ENCODE measurements at regions not wholly inside any gene's neighbourhood (a gene's known extent, or its start where the extent isn't known, plus 50 kb on each side); places are given as distances from the start of the nearest gene placed in this dataset.
"Not testable (repeated sequence)": the region's sequence is repeated elsewhere in the genome, so short reads cannot be mapped to it uniquely, and the experiment has no call there.

DNA sequence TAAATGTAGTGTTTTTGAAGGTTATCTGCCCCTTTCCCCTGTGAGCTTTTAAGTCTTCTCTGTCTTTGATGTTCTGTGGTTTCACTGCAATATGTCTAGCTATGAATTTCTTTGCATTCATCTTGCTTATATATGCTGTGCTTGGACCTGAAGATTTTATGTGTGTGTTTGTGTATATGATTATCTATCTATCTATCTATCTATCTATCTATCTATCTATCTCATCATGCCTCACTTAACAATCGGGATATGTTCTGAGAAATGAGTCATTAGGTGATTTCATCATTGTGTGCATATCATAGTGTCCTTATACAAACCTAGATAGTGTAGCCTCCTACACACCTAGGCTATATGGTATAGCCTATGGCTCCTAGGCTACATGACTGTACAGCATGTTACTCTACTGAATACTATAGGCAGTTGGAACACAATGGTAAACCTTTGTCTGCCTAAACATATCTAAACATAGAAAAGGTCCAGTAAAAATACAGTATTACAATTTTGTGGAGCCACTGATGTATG is 173.9 kb downstream of the NPIPA7 start:
- DNase-seq (ENCODE audit: low spot score); intact Hi-C loops (cut with DNase I): not testable (repeated sequence)

DNA sequence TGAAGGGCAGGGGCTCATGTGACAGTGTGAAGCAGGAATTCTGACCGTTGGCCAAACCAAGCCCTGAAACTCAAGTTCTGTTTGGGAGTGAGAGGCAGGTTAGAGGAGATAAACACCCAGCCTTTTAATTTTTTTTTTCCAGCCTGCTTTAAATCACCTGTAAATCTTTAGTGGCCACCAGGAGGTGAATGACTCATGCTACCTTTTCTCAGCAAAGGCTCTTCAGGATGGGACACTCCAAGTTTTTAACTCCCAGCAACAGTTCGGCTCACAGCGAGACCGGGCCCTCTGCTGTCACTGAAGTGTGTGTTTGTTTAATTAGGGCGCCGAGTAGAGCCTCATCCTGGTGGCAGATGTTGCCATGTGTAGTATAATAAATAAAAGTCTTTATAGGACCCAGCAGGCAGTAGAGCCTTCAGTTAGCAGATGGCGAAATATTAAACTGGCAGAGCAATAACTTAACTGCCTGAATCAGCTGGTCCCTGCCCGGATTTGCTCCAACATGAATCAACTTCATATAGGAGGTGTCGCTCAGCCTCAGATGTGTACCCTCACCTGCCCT is 180.3 kb downstream of the NPIPA7 start:
- DNase-seq (ENCODE audit: low spot score); intact Hi-C loops (cut with DNase I): not testable (repeated sequence)

DNA sequence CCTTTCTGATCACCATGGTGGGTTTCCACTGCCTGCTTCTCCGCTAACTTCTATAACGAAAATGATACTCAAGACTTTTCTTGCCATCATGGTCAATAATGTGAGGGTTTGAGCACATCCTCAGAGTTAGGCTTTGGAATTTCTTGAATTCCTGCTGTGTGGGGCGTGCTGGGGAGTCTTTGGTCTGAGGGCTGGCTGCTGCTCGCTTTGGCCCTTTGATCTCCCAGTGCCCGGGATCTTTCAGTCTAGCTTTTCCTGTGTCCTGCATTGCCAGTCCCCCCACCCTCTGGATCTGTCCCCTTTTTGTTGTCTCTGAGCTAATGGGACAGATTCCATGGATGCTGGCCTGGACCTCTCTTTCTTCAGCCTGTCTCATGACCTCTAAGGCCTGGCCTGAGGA is 182.6 kb downstream of the NPIPA7 start:
- DNase-seq (ENCODE audit: low spot score); intact Hi-C loops (cut with DNase I): not testable (repeated sequence)

DNA sequence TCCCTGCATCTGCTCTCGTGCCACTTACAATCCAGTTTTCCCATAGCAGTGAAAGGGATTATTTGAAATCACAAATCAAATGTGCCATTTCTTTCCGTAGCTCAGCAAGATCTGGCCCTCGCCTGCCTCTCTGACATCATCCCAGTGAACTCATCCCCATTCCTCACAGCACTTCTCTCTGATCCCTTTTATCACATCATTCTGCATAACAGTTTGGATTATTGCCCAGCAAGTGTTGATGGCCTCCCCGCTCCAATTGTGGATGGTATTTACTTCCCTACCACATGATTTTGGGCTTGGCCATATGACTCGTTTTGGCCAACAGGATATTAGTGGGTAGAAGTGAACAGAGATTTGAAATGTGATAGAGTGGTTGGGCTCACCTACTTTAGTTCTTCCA is 185.0 kb downstream of the NPIPA7 start:
- intact Hi-C loops (cut with DNase I), result not testable (repeated sequence)

DNA sequence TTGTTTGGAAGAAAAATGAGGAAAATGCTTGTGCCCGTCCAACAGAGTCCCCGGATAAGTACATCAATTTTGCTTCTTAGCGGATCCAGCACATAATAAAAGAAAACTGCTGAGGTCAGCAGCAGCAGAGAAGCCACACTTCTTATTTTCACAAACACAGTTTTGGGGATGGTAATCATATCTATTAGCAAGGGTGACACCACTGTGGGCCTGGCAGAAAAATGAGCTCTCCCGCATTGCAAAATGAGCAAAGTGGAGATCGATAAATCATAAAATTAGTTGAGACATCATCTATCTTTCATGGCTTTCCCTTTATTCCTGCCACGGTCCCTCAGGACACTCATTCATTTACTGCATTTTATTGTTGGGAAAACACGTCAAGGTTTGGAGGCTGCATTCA is 186.4 kb downstream of the NPIPA7 start:
- DNase-seq (ENCODE audit: low spot score); intact Hi-C loops (cut with DNase I): not testable (repeated sequence)

More for the DNA sequence above, 185.0 kb downstream of the NPIPA7 start:
- not testable (repeated sequence) for DNase-seq (ENCODE audit: low spot score)

DNA sequence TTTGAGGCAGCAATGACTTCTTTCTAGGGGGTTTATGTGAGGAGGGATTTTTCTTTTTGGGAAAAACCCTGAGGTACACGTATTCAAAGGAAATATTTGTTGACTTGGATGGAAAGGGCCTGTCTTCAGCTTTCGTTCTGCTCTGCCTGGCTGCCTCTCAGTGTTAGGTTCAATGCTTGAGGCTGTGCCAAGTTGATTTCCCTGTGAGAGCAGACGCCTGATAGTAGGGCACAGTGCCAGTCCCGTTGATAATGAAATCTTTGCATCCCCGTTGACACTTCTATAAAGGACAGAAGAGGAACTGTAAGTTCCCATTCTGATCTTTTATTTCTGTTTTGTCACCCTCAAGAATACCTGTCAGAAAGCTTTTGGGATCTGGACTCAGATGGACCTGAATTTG is 191.1 kb downstream of the NPIPA7 start:
- intact Hi-C loops (cut with DNase I); DNase-seq (ENCODE audit: low spot score): not testable (repeated sequence)

DNA sequence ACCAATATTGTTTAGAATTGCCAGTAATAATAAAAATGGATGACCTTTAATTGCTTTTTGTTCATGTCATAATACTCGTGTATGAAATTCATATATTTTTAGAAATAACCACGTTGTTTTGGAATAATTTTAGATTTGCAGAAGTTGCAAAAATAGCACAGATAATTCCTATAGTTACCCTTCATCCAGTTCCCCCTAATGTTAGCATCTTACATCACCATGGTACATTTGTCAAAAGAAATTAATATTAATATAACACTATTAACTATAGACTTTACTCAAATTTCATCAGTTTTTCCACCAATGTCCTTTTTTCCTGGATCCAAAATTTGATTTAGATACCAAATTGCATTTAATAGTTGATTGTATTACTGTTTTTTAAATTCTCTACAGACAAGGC is 191.9 kb downstream of the NPIPA7 start:
- DNase-seq (ENCODE audit: low spot score); intact Hi-C loops (cut with DNase I): not testable (repeated sequence)

DNA sequence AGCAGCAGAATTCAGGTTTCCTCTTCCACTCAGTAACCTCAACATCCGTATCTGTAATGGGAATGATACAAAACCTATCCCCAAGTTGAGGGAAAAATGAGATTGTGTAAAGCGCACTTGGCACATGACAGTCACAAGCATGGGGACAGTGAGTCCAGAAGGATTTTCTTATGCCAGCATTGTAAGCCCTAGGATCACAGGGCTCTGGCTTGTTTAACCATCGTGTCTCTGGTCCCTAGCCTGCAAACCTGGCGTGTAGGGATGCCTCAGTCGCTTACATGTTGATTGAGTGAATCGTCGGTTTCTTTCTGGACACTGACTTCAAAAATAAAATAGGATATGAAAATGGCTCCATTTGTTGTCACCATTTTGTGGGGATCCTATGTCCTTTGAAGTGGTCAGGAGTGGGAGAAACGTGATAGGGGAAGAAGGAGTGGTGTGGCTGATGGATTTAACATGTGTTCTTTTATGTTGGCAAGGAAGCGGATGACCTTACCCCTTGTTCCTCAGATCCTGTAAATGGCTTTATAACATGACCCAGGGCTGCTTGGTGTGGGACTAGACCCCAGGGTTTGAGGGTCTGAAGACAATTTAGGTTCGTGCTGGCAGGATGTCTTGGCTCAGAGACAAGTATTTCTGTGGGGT is 193.3 kb downstream of the NPIPA7 start:
- intact Hi-C loops (cut with DNase I); DNase-seq (ENCODE audit: low spot score): not testable (repeated sequence)

DNA sequence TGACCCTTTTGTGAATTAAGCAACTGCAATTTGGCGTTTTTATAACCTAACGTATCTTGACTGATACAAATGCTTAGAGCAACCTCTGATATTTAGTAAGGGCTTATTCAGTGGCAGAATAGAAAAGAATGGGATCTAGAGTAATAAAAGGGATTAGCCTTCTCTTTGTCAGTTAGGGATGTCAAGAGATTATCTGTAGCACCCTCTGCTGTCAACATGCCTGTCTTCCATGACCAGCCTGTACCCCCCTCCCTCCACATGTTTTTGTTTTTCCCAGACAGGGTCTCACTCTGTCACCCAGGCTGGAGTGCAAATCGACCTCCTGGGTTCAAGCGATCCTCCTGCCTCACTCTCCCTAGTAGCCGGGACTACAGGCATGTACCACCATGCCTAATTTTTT is 198.1 kb downstream of the NPIPA7 start:
- intact Hi-C loops (cut with DNase I); DNase-seq (ENCODE audit: low spot score): not testable (repeated sequence)

DNA sequence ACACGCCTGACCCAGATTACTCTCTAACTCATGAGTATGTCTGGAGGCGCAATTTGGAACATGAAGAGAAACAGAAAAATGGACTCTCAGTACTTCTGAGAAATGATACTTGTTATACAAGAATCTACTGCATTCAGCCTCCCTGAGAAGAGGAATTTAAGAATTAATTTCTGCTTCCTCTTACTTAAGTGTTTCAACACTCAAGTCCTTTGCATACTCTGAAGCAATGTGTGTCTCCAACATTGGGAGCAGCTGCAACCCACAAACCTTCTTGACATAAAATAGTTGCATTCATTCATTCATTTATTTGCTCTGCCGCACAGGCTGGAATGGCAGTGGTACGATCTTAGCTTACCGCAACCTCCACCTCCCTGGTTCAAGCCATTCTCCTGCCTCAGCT is 199.8 kb downstream of the NPIPA7 start:
- DNase-seq (ENCODE audit: low spot score), result no peak
- intact Hi-C loops (cut with DNase I), result no loop called here

DNA sequence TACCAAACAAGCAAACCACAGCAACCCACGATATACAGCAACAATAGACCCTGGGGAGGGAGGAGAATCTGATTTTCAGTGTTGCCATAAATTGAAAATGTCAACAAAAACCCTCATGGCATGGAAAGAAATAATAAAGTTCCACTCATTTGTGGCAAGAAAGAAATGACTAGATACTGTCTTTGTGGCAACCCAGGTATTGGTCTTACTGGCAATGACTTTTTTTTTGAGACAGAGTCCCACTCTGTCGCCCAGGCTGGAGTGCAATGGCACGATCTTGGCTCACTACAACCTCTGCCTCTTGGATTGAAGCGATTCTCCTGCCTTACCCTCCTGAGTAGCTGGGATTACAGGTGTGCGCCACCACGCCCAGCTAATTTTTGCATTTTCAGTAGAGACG is 204.0 kb downstream of the NPIPA7 start:
- intact Hi-C loops (cut with DNase I); DNase-seq (ENCODE audit: low spot score): not testable (repeated sequence)

DNA sequence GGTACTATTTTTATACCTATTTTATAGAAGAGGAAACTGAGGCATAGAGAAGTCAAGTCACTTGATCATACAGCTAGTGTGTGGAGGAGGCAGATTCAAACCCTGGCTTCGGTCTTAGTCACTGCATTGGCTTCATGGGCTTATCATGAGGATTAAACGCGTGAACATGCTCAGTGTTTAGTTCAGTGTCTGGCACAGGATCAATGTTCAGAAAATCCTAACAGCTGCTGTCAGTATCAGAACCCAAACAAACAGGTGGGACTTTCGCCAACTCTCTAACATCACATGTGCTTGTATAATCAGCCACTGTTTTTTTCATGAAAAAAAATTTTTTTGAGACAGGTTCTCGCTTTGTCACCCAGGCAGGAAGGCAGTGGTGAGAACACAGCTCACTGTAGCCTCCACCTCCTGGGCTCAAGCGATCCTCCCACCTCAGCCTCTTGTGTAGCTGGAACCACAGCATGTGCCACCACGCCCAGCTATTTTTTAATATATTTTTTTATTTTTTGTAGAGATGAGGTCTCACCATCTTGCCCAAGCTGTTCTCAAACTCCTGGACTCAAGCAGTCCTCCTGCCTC is 207.2 kb downstream of the NPIPA7 start:
- intact Hi-C loops (cut with DNase I); DNase-seq (ENCODE audit: low spot score): not testable (repeated sequence)

DNA sequence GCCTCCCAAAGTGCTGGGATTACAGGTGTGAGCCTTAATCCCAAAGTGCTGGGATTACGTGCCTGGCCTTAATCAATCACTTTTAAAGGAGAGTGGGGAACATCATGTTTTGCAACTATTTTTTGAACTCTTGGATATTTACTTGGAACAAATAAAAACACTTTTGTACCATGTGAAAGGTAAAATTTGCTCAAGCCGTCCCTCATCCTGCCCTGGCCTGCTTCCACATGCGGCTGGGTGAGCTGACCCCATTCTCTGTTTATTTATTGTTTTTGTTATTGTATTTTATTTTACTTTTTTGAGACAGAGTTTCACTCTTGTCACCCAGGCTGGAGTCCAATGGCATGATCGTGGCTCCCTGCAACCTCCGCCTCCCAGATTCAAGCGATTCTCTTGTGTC is 208.0 kb downstream of the NPIPA7 start:
- DNase-seq (ENCODE audit: low spot score); intact Hi-C loops (cut with DNase I): not testable (repeated sequence)

DNA sequence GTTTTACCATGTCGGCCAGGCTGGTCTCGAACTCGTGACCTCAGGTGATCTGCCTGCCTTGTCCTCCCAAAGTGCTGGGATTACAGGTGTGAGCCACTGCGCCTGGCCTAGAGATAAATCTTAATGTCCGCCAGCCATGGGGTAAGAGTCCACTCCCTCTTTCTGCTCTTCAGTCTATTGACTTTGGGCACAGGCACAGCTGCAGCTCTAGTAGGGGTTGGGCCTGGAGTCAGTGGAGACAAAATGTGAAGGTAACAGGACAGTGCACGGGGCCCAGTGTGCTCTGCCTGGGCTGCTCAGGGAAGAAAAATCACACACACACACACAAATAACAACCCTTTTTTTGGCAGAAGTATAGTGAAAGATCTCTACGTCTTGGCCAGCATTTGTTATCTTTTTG is 209.5 kb downstream of the NPIPA7 start:
- intact Hi-C loops (cut with DNase I), result not testable (repeated sequence)

DNA sequence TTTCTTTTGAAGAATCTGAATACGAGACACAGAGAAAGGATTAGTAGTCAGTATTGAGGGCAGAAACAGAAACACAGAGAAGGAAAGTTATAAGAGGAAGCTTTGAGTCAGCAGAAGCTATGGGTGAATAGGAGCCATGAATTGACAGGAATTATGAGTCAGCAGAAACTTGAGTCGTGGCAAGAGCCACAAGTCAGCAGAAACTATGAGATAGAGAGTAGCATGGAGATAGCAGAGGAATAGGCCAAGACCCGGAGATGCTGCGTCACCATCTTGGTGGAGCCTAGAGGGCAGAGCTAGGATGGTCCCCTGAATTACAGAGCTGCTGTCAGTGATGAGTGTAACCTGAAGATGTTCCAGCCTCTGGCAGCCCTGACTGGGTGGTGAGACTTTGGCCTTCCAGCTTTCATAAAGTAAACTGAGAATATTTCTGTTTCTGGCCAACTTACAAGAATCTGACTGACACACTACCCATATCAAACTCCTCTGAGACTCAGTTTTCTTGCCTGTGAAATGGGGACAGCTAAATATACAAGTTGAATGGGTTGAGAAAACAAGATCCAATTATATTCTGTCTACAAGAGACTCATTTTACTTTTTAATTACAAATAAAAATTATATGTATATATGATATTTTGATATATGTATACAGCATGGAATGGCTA is 211.8 kb downstream of the NPIPA7 start:
- DNase-seq (ENCODE audit: low spot score); intact Hi-C loops (cut with DNase I): not testable (repeated sequence)

More for the DNA sequence above, 209.5 kb downstream of the NPIPA7 start:
- not testable (repeated sequence) for DNase-seq (ENCODE audit: low spot score)

DNA sequence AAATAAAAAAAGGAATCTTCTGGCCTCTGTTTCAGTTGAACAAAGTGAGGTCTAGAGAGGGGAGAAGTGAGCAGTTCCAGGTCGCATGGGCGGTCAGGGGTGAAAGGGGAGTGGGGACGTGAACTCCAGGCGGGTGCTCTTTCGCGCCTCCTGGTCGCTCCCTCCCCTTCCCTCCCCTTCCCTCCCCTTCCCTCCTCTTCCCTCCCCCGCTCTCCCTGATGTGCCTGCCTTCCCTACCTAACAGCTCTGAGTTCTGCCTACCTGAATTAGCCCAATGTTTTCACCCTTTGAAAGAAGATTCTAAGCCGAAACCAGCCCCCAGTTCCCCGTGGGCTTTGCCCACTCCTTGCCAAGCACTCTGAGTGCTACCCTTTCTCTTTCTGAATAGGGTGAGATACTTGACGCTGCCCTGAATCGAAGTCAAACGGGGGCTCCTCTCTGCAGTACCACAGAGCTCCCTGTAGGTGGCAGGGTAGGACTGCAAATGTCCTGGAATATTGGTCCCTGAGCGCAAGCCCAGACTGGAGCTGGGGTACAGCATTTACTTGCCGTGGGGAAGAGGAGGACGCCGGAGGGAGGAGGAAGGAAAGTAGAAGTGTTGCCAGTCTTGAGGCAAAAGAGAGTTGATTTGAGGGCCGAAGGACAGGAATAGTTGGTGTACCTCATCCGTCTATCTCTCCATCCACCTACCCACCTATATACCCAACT is 214.4 kb downstream of the NPIPA7 start:
- DNase-seq (ENCODE audit: low spot score), result not testable (repeated sequence)

DNA sequence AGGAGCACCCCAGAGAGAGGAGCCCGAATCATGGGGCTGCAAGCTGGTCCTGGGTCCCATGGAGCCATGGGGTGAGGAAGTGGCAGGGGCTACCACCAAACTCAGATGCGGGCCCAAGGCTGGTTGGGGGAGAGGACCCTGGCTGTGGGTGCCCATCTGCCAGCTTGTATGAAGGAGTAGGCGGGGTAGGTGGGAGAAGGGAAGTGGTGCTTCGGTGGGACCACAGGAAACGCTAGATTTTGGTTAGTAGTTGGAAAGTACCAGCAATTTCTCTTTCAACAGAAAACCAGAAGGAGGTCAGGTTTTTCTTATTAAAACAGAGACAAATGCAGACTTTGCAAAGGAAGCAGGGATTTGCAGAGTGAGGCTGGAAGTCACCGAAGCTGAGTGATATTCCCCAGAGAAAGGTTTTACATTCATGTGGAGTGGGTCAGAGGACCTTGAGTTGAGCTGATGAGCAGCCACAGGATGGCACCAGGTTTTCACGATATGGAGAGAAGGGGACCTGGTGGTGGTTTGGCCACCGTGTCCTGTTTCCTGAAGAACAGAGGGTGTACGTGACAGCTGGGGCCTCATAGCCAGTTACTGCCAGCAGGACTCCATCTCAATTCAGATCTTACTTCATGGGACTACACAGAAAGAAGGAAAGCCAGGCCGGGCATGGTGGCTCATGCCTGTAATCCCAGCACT is 216.2 kb downstream of the NPIPA7 start:
- DNase-seq (ENCODE audit: low spot score); intact Hi-C loops (cut with DNase I): not testable (repeated sequence)

More for the DNA sequence above, 214.4 kb downstream of the NPIPA7 start:
- intact Hi-C loops (cut with DNase I), result not testable (repeated sequence)

DNA sequence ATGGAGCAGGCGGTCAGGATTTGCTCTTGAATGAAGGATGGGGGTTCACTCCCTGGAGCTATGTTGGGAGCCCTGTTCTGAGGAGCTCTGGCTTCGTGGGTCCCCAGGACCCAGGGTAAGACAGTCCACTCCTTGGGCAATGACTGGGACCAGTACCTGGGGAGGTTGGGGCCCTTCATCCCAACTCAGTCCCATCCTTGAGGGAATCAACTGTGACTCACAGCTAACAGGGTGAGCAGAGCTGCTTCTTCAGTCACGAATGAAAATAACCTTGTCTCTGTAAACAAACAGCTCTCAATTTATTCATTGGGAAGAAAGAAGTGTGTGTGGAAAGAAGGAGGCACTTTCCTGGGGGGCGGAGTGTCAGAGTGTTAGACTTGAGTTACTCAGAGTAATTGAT is 222.3 kb downstream of the NPIPA7 start:
- intact Hi-C loops (cut with DNase I); DNase-seq (ENCODE audit: low spot score): not testable (repeated sequence)
